WTC11 (cell line): ENCODE measurements at regions not wholly inside any gene's neighbourhood (a gene's known extent, or its start where the extent isn't known, plus 50 kb on each side); places are given as distances from the start of the nearest gene placed in this dataset.

Source experiments
- ATAC-seq: fragments of 200-7000 bp; cut with Tn5 transposase; 2 replicates; pipeline ENCODE4 v1.10.0; 2021; ENCODE audit warnings: mild to moderate bottlenecking, moderate library complexity
- CTCF ChIA-PET: fragments of 300-600 bp; sonication (Branson Sonifier 250); formaldehyde crosslinking; loops from one replicate; lab custom pipeline; 2021; ENCODE audit warnings: antibody characterized with exemption; lab: Charles Lee
- POLR2A ChIA-PET: fragments of 350-600 bp; sonication (Branson Sonifier 250); formaldehyde crosslinking; loops from one replicate; lab custom pipeline; 2021; ENCODE audit warnings: antibody characterized with exemption; lab: Charles Lee
- DNase-seq: peaks from one replicate; pipeline ENCODE4 v3.0.0; 2021; ENCODE audit warnings: low spot score
- H3K27ac Mint-ChIP-seq: 2 replicates; pipeline ENCODE4 v1.8.0; 2021; ENCODE audit warnings: mixed read lengths
- H3K27me3 Mint-ChIP-seq: 2 replicates; pipeline ENCODE4 v1.8.0; 2021; ENCODE audit warnings: low read depth, mild to moderate bottlenecking, moderate library complexity, mixed read lengths
- H3K36me3 Mint-ChIP-seq: 2 replicates; pipeline ENCODE4 v1.8.0; 2021; ENCODE audit warnings: mixed read lengths
- H3K4me1 Mint-ChIP-seq: 2 replicates; pipeline ENCODE4 v1.8.0; 2022; ENCODE audit warnings: mixed read lengths
- H3K4me3 Mint-ChIP-seq: 2 replicates; pipeline ENCODE4 v1.8.0; 2021; ENCODE audit warnings: mild to moderate bottlenecking, moderate library complexity, mixed read lengths
- H3K9me3 Mint-ChIP-seq: 2 replicates; pipeline ENCODE4 v1.8.0; 2021; ENCODE audit warnings: mixed read lengths
- AR ChIP-seq: fragments of 250-450 bp; sonication (Bioruptor Pico); IDR thresholded peaks from 2 replicates; pipeline ENCODE4 v1.9.0; 2021; ENCODE audit warnings: mild to moderate bottlenecking
- CDX4 ChIP-seq: fragments of 250-450 bp; sonication (Bioruptor Pico); IDR thresholded peaks from 2 replicates; pipeline ENCODE4 v1.9.0; 2021; ENCODE audit warnings: moderate library complexity, mild to moderate bottlenecking, inconsistent platforms, borderline replicate concordance
- ELF4 ChIP-seq: sonication (generic); formaldehyde crosslinking; IDR thresholded peaks from 2 replicates; pipeline ENCODE4 v1.8.1; 2022; ENCODE audit warnings: low read depth, mild to moderate bottlenecking, moderate library complexity, missing genetic modification reagents
- ERG ChIP-seq: fragments of 250-450 bp; sonication (Bioruptor Pico); IDR thresholded peaks from 2 replicates; pipeline ENCODE4 v1.8.0; 2021; ENCODE audit warnings: mild to moderate bottlenecking
- FOXP1 ChIP-seq: sonication (generic); formaldehyde crosslinking; IDR thresholded peaks from 2 replicates; pipeline ENCODE4 v1.8.0; 2022; ENCODE audit warnings: missing genetic modification reagents, mild to moderate bottlenecking, moderate library complexity, borderline replicate concordance
- GABPB1 ChIP-seq: sonication (generic); formaldehyde crosslinking; IDR thresholded peaks from 2 replicates; pipeline ENCODE4 v1.8.1; 2023; ENCODE audit warnings: mild to moderate bottlenecking, missing genetic modification reagents
- HMGXB4 ChIP-seq: sonication (generic); formaldehyde crosslinking; IDR thresholded peaks from 2 replicates; pipeline ENCODE4 v1.8.1; 2023; ENCODE audit warnings: mild to moderate bottlenecking, moderate library complexity, missing genetic modification reagents
- MLX ChIP-seq: sonication (generic); formaldehyde crosslinking; IDR thresholded peaks from 2 replicates; pipeline ENCODE4 v1.8.1; 2023; ENCODE audit warnings: mild to moderate bottlenecking, missing genetic modification reagents, moderate library complexity
- MYBL2 ChIP-seq: sonication (generic); formaldehyde crosslinking; IDR thresholded peaks from 2 replicates; pipeline ENCODE4 v1.8.1; 2023; ENCODE audit warnings: mild to moderate bottlenecking, moderate library complexity, missing genetic modification reagents
- RELA ChIP-seq: sonication (generic); formaldehyde crosslinking; IDR thresholded peaks from 2 replicates; pipeline ENCODE4 v1.8.1; 2022; ENCODE audit warnings: missing genetic modification reagents, mild to moderate bottlenecking, borderline replicate concordance
- RORB ChIP-seq: fragments of 250-450 bp; sonication (Bioruptor Pico); IDR thresholded peaks from 2 replicates; pipeline ENCODE4 v1.9.0; 2021; ENCODE audit warnings: mild to moderate bottlenecking
- SOX15 ChIP-seq: fragments of 250-450 bp; sonication (Bioruptor Pico); IDR thresholded peaks from 2 replicates; pipeline ENCODE4 v1.9.0; 2021; ENCODE audit warnings: mild to moderate bottlenecking
- TEAD1 ChIP-seq: sonication (generic); formaldehyde crosslinking; IDR thresholded peaks from 2 replicates; pipeline ENCODE4 v1.8.0; 2022; ENCODE audit warnings: mild to moderate bottlenecking, missing genetic modification reagents
- USF1 ChIP-seq: sonication (generic); formaldehyde crosslinking; IDR thresholded peaks from 2 replicates; pipeline ENCODE4 v1.8.0; 2022; ENCODE audit warnings: mild to moderate bottlenecking, missing genetic modification reagents
- ZBTB43 ChIP-seq: sonication (generic); formaldehyde crosslinking; IDR thresholded peaks from 2 replicates; pipeline ENCODE4 v1.8.1; 2023; ENCODE audit warnings: mild to moderate bottlenecking, missing genetic modification reagents
- ZMAT4 ChIP-seq: fragments of 250-450 bp; sonication (Bioruptor Pico); IDR thresholded peaks from 2 replicates; pipeline ENCODE4 v1.9.0; 2021; ENCODE audit warnings: mild to moderate bottlenecking
- ZNF121 ChIP-seq: sonication (generic); formaldehyde crosslinking; IDR thresholded peaks from 2 replicates; pipeline ENCODE4 v1.8.0; 2023; ENCODE audit warnings: missing genetic modification reagents
- ZNF232 ChIP-seq: sonication (generic); formaldehyde crosslinking; IDR thresholded peaks from 2 replicates; pipeline ENCODE4 v1.8.0; 2022; ENCODE audit warnings: mild to moderate bottlenecking, missing genetic modification reagents
- ZNF396 ChIP-seq: fragments of 250-450 bp; sonication (Bioruptor Pico); IDR thresholded peaks from 2 replicates; pipeline ENCODE4 v1.8.0; 2021; ENCODE audit warnings: mild to moderate bottlenecking, moderate library complexity, borderline replicate concordance
- ZNF423 ChIP-seq: fragments of 250-450 bp; sonication (Bioruptor Pico); IDR thresholded peaks from 2 replicates; pipeline ENCODE4 v2.1.2; 2022; ENCODE audit warnings: mild to moderate bottlenecking, moderate library complexity

- no peak for ATAC-seq
- no peaks in the 10 kb centered on the region for H3K27me3 Mint-ChIP-seq
- ChIA-PET CTCF (no interaction called here), POLR2A (no interaction called here)
- no peak for DNase-seq
- no peaks in the 10 kb centered on the region for H3K36me3 Mint-ChIP-seq
- H3K4me1 Mint-ChIP-seq, result peaks cover 12% of the 10 kb centered on the region
- no peak overlapping the region for H3K4me3 Mint-ChIP-seq
- no peak for TF ChIP-seq MYBL2 (CRISPR knock-in tag)
- TF ChIP-seq RELA (CRISPR knock-in tag), result no peak
- no peak for TF ChIP-seq CDX4
- TF ChIP-seq AR (CRISPR knock-in tag), result no peak
- no peak for TF ChIP-seq ELF4 (CRISPR knock-in tag)
- no peak for TF ChIP-seq ZNF232 (CRISPR knock-in tag)
- no peak for TF ChIP-seq ZNF121
- no peak for TF ChIP-seq RORB (CRISPR knock-in tag)
- TF ChIP-seq TEAD1 (CRISPR knock-in tag), result no peak
- TF ChIP-seq ZNF423 (CRISPR knock-in tag), result no peak
- no peak for TF ChIP-seq ZNF396 (CRISPR knock-in tag)
- no peak for TF ChIP-seq HMGXB4
- no peak for TF ChIP-seq FOXP1 (CRISPR knock-in tag)
- no peak for TF ChIP-seq GABPB1
- TF ChIP-seq ZBTB43 (CRISPR knock-in tag), result no peak
- no peak for TF ChIP-seq ERG
- TF ChIP-seq USF1 (CRISPR knock-in tag), result no peak
- TF ChIP-seq ZMAT4 (CRISPR knock-in tag), result no peak
- no peak for TF ChIP-seq SOX15 (CRISPR knock-in tag)
- TF ChIP-seq MLX (CRISPR knock-in tag), result no peak
- TF ChIP-seq, all 79 proteins: peak for 0
- Mint-ChIP-seq H3K9me3 (no peaks in the 10 kb centered on the region), H3K27ac (no peak overlapping the region)
Observed at GRCh38 chr5:15421381-15421780, 78.6 kb upstream of the FBXL7 start.
